ELR (cell line): ENCODE measurements at regions not wholly inside any gene's neighbourhood (a gene's known extent, or its start where the extent isn't known, plus 50 kb on each side); places are given as distances from the start of the nearest gene placed in this dataset.

Experiments used
- DNase-seq: peaks from one replicate; pipeline ENCODE4 v3.0.0-alpha.2; 2015; ENCODE audit warnings: low read depth

GRCh38 chr3:24641628-24642027 lies 147.0 kb upstream of the THRB start:
- no peak for DNase-seq

- DNase-seq: no peak
Measured at GRCh38 chr3:24645047-24645446, 150.4 kb upstream of the THRB start.

- no peak for DNase-seq
Measured at GRCh38 chr3:24646790-24647189, 152.1 kb upstream of the THRB start.

DNA sequence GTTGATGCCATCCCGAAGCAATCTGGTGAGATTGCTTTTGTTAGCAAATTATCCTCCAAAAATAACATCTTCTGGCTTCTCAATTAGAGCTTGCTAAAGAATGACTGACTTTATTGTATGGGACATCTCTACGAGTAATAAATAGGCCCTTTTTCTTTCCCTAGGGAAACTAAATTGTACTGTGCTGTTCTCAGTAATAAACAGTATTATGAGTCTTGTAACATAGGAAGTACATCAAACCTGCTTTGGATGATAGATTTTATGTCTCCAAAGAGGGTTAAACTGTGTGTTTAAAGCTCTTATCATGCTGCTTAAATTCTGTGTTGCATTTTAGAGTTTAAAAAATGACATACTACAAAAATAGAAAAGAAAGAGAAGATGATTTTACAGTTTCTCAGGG lies 153.4 kb upstream of the THRB start:
- DNase-seq: no peak

- DNase-seq: no peak
Measured at GRCh38 chr3:24650839-24651238, 156.2 kb upstream of the THRB start.

- no peak for DNase-seq
Measured at GRCh38 chr3:24657870-24658510, 163.3 kb upstream of the THRB start.

DNA sequence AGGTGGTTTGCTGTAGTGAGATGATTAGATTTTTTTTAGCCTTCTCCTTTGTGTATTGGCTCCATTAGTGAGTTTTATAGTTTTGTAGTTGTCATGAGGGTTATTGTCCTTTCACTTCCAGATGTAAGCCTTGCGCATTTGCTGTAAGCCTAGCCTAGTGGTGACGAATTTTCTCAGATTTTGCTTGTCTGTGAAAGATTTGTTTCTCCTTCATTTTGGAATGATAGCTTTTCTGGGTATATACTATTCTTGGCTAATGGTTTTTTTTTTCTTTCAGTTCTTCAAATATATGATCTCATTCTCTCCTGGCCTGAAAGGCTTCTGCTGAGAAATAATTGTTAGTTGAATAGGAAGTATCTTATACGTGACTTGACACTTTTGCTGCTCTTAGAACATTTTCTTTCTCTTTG lies 166.5 kb upstream of the THRB start:
- DNase-seq: no peak

DNA sequence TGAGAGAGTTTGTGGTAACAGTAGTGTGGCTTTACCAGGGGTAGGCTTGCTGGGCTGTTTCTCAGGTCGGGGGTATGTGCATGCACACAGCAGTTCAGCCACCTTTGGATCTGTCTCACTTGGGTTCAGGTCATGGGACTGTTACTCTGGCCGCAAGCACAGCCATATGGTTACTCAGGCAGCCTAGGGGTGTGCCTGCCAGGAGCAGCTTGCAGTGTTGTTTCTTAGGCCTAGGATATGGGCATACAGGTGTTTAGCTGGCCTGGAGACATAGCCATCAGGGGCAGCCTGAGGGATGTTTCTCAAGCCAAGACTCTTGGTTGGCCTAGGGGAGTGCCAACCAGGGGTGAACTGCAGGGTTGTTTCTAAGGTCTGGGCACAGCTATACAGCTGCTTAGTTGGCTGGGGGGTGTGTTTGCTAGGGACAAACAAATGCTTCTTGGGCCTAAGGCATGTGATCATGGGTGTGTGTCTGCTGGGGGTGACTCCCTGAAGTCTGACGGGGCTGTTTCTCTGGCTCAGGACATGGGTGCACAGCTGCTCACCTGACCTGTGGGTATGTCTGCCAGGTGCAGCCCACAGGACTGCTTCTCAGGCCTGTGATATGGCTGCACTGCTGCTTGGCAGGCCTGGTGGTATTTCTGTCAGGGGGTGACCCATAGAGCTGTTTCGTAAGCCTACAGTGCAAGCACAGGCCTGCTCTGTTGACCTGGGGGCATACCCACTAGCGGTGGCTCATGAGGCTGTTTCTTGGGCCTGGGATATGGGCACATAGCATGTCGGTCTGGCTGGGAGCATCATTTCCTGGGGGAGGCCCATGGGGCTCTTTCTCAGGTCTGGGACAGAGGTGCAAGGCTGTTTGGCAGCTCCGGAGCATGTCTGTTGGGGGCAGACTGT lies 168.0 kb upstream of the THRB start:
- no peak for DNase-seq

- no peak for DNase-seq
Measured at GRCh38 chr3:24663406-24663805, 168.8 kb upstream of the THRB start.

DNA sequence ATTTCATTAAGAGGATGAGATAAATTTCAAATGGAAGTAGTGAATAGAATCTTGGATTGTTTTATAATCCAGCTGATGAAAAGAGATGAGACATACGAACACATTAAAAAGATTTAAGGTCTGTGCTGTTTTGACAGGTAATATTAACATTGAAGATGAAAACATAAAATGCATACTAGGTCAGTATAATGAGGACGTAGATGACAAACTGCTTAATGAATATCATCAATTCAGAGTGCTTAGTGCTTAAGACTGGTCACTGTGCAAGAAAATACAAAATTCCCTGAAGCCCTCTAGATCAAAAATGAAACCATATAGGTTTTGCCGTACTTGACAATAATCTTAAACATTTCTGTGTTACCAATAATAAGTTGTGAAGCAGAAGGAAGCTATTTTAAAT lies 173.4 kb upstream of the THRB start:
- DNase-seq: no peak

GRCh38 chr3:24670871-24671270 lies 176.2 kb upstream of the THRB start:
- DNase-seq: no peak

- no peak for DNase-seq
Measured at GRCh38 chr3:24673596-24673995, 178.9 kb upstream of the THRB start.

DNA sequence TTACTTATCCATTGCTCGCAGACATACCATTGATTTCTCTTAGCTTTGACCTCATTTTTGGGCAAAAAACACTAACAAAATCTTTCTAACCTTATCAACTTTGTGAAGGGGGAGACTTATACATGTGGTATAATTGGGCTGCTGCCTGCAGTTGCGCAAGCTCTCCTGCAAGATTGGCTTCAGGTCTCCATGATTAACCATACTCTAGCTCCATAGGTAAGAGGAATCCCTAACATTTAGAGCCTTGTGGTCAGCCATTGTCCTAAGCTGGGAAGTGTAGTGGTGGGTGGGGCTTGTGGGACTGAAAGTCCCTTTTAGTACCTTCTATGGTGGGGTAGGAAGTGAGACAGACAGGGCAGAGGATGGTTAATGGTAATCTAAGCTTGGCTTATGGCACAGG lies 179.6 kb upstream of the THRB start:
- DNase-seq: no peak

- no peak for DNase-seq
Measured at GRCh38 chr3:24678021-24678420, 183.4 kb upstream of the THRB start.

DNA sequence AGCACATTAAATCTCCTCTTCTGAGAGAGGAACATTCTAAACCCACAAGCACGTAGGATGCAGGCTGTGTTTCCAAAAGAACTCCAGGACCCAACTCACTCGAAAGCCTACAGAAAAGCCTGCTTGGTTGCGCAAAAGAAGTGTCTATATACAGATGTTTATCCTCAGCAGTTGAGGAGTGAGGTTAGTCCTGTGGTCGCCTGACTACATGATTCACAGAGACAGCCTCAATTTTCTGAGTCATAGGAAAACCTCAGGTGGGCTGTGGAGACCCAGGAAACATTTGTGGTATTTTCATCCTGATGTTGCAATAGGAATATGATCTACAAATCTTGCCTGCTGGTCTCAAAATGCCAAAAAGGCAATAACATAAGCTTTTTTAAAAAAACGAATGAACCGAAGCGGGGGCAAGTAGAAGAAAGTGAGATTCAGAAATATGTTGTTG lies 183.8 kb upstream of the THRB start:
- DNase-seq: peak; percentile 87

- DNase-seq: no peak
Measured at GRCh38 chr3:24679429-24679828, 184.8 kb upstream of the THRB start.

GRCh38 chr3:24680214-24680967 lies 185.7 kb upstream of the THRB start:
- peak; percentile 38 for DNase-seq

GRCh38 chr3:24682141-24682547 lies 187.5 kb upstream of the THRB start:
- DNase-seq: peak; percentile 36

DNA sequence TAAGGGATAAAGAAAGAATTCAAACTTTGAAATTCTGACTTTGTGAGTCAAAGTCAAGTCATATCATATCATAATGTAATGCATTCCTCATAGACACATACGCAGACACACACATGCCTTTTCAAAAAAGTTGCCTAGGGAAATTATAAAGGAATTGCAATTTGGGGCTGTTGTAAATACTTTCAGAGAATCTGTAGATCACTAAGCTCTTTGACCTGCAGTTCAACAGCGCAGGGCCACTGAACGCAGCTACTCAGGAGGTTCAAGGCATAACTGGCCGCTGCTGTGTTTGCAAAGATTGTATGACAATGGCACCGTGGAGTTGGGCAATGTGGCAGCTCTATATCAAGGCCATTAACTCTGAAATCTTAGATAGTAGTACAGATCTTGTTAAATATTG lies 188.4 kb upstream of the THRB start:
- DNase-seq: peak; percentile 53

- peak; percentile 67 for DNase-seq
Measured at GRCh38 chr3:24683633-24684384, 189.2 kb upstream of the THRB start.

DNA sequence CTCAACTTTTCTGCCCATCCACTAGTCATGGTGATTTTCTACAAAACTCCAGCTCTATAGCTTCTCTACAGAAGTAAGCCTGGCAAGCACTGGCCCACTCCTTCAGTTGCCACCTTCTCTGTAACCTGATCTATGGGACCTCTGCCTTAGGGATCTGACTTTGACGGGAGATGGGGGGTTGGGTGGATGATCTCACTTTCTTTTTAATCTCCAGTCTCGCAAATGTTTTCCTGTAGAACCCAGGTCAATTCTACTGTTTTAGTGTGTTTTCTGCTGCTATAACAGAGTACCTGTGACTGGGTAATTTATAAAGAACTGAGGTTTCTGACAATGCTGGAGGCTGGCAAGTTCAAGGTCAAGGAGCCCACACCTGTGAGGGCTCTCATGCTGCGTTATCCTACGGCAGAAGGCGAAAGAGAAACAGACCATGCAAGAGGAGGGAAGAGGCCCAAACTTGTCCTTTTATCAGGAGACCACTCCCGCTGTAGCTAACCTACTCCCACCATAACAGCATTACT lies 189.9 kb upstream of the THRB start:
- no peak for DNase-seq

- peak; percentile 40 for DNase-seq
Measured at GRCh38 chr3:24686808-24687207, 192.2 kb upstream of the THRB start.
